IPS DF 6.9 (cell line): ENCODE measurements at regions not wholly inside any gene's neighbourhood (a gene's known extent, or its start where the extent isn't known, plus 50 kb on each side); places are given as distances from the start of the nearest gene placed in this dataset.

Experiments
- DNase-seq: peaks from one replicate; pipeline ENCODE4 v3.0.0-alpha.2; 2013; ENCODE audit warnings: low read depth, low spot score
- H3K27ac ChIP-seq: one replicate; pipeline ENCODE4 v1.5.1; 2013; ENCODE audit warnings: low read length, control low read depth
- H3K27me3 ChIP-seq: 2 replicates; pipeline ENCODE4 v1.6.1; 2013; ENCODE audit warnings: mild to moderate bottlenecking, low read length; ENCODE audit not compliant: control insufficient read depth, insufficient read depth
- H3K36me3 ChIP-seq: 2 replicates; pipeline ENCODE4 v1.6.1; 2013; ENCODE audit warnings: low read length; ENCODE audit not compliant: control insufficient read depth, insufficient read depth
- H3K4me1 ChIP-seq: 2 replicates; pipeline ENCODE4 v1.6.1; 2013; ENCODE audit warnings: low read length; ENCODE audit not compliant: control insufficient read depth, insufficient read depth
- H3K4me3 ChIP-seq: 2 replicates; pipeline ENCODE4 v1.5.1; 2013; ENCODE audit warnings: mild to moderate bottlenecking, low read length
- H3K9me3 ChIP-seq: 2 replicates; pipeline ENCODE4 v1.6.1; 2013; ENCODE audit warnings: low read length, inconsistent platforms; ENCODE audit not compliant: control insufficient read depth, insufficient read depth
- WGBS: extraction: QIAGEN DNeasy Blood & Tissue Kit; methylation state at CpG from one replicate; pipeline ENCODE4 v1.1.7; 2013; ENCODE audit warnings: mixed read lengths, missing lambda C conversion rate; ENCODE audit not compliant: insufficient read length, insufficient coverage; 5-methylcytosine and 5-hydroxymethylcytosine counted together

- no peaks in the 10 kb centered on the region for H3K36me3 ChIP-seq
- no peak overlapping the region for H3K4me3 ChIP-seq
- H3K27me3 ChIP-seq, result no peaks in the 10 kb centered on the region
- H3K4me1 ChIP-seq, result peaks cover 3% of the 10 kb centered on the region
- WGBS, result no CpG with 5 or more reads among the region's 3 CpGs
- no peaks in the 10 kb centered on the region for H3K9me3 ChIP-seq
- H3K27ac ChIP-seq, result no peak overlapping the region
- DNase-seq, result no peak
Measured at GRCh38 chr6:97919046-97919445, 636.0 kb upstream of the MMS22L start.

- Histone ChIP-seq H3K36me3 (no peaks in the 10 kb centered on the region), H3K27ac (no peak overlapping the region), H3K4me1 (peaks cover 3% of the 10 kb centered on the region), H3K9me3 (no peaks in the 10 kb centered on the region), H3K27me3 (no peaks in the 10 kb centered on the region), H3K4me3 (no peak overlapping the region)
- DNase-seq, result no peak
Measured at GRCh38 chr6:97919631-97920030, 636.6 kb upstream of the MMS22L start.

- Histone ChIP-seq H3K27me3 (no peaks in the 10 kb centered on the region), H3K9me3 (no peaks in the 10 kb centered on the region), H3K4me3 (no peak overlapping the region), H3K4me1 (no peaks in the 10 kb centered on the region), H3K27ac (no peak overlapping the region), H3K36me3 (no peaks in the 10 kb centered on the region)
- no CpG with 5 or more reads among the region's 2 CpGs for WGBS
- no peak for DNase-seq
Measured at GRCh38 chr6:97923249-97923648, 640.2 kb upstream of the MMS22L start.

GRCh38 chr6:97925504-97925903 is 642.5 kb upstream of the MMS22L start:
- Histone ChIP-seq H3K4me1 (no peaks in the 10 kb centered on the region), H3K27me3 (no peaks in the 10 kb centered on the region), H3K4me3 (no peak overlapping the region), H3K27ac (no peak overlapping the region), H3K9me3 (no peaks in the 10 kb centered on the region), H3K36me3 (no peaks in the 10 kb centered on the region)
- WGBS, result no CpG with 5 or more reads among the region's 2 CpGs
- peak; percentile 7 for DNase-seq

GRCh38 chr6:97939440-97940168 is 656.6 kb upstream of the MMS22L start:
- WGBS, result no CpG with 5 or more reads among the region's 3 CpGs
- DNase-seq, result no peak
- Histone ChIP-seq H3K27me3 (no peaks in the 10 kb centered on the region), H3K4me1 (no peaks in the 10 kb centered on the region), H3K9me3 (no peaks in the 10 kb centered on the region), H3K36me3 (no peaks in the 10 kb centered on the region), H3K27ac (no peak overlapping the region), H3K4me3 (no peak overlapping the region)

GRCh38 chr6:97947841-97948240 is 664.8 kb upstream of the MMS22L start:
- Histone ChIP-seq H3K9me3 (no peaks in the 10 kb centered on the region), H3K27ac (no peak overlapping the region), H3K36me3 (no peaks in the 10 kb centered on the region), H3K4me3 (no peak overlapping the region), H3K4me1 (no peaks in the 10 kb centered on the region), H3K27me3 (no peaks in the 10 kb centered on the region)
- no CpG with 5 or more reads among the region's 3 CpGs for WGBS
- no peak for DNase-seq

GRCh38 chr6:97958134-97958533 is 675.1 kb upstream of the MMS22L start:
- Histone ChIP-seq H3K9me3 (no peaks in the 10 kb centered on the region), H3K27ac (no peak overlapping the region), H3K4me3 (no peak overlapping the region), H3K36me3 (no peaks in the 10 kb centered on the region), H3K27me3 (no peaks in the 10 kb centered on the region), H3K4me1 (no peaks in the 10 kb centered on the region; the same call in 1 of the 2 replicates)
- WGBS, result no CpG with 5 or more reads among the region's 8 CpGs
- DNase-seq, result no peak

GRCh38 chr6:97963193-97963592 is 680.2 kb upstream of the MMS22L start:
- no peak for DNase-seq
- WGBS, result no CpG with 5 or more reads among the region's 3 CpGs
- H3K9me3 ChIP-seq, result no peaks in the 10 kb centered on the region
- no peaks in the 10 kb centered on the region for H3K27me3 ChIP-seq
- H3K4me3 ChIP-seq, result no peak overlapping the region
- H3K27ac ChIP-seq, result no peak overlapping the region
- no peaks in the 10 kb centered on the region for H3K36me3 ChIP-seq
- no peaks in the 10 kb centered on the region; the same call in 1 of the 2 replicates for H3K4me1 ChIP-seq

- H3K4me1 ChIP-seq, result no peaks in the 10 kb centered on the region
- no peak for DNase-seq
- no peaks in the 10 kb centered on the region for H3K9me3 ChIP-seq
- H3K27me3 ChIP-seq, result no peaks in the 10 kb centered on the region
- no CpG with 5 or more reads among the region's 1 CpG for WGBS
- H3K4me3 ChIP-seq, result no peak overlapping the region
- H3K36me3 ChIP-seq, result no peaks in the 10 kb centered on the region
- H3K27ac ChIP-seq, result no peak overlapping the region
Measured at GRCh38 chr6:97969065-97969464, 686.0 kb upstream of the MMS22L start.

- no peak overlapping the region for H3K4me3 ChIP-seq
- H3K36me3 ChIP-seq, result no peaks in the 10 kb centered on the region
- no CpG with 5 or more reads among the region's 2 CpGs for WGBS
- H3K9me3 ChIP-seq, result no peaks in the 10 kb centered on the region
- no peaks in the 10 kb centered on the region for H3K27me3 ChIP-seq
- no peaks in the 10 kb centered on the region for H3K4me1 ChIP-seq
- no peak overlapping the region for H3K27ac ChIP-seq
- DNase-seq, result no peak
Measured at GRCh38 chr6:97977084-97977483, 694.1 kb upstream of the MMS22L start.

GRCh38 chr6:97978855-97979271 is 695.8 kb upstream of the MMS22L start:
- no peaks in the 10 kb centered on the region for H3K4me1 ChIP-seq
- WGBS, result no CpG with 5 or more reads among the region's 15 CpGs
- no peak for DNase-seq

More at GRCh38 chr6:97978855-97979271, 695.8 kb upstream of the MMS22L start:
- no peak overlapping the region for H3K4me3 ChIP-seq
- H3K36me3 ChIP-seq, result no peaks in the 10 kb centered on the region
- no peaks in the 10 kb centered on the region for H3K27me3 ChIP-seq
- H3K9me3 ChIP-seq, result no peaks in the 10 kb centered on the region
- no peak overlapping the region for H3K27ac ChIP-seq
